Thyroid gland (tissue), 4 donors: ENCODE measurements at regions not wholly inside any gene's neighbourhood (a gene's known extent, or its start where the extent isn't known, plus 50 kb on each side); places are given as distances from the start of the nearest gene placed in this dataset.

Experiments used
- POLR2A ChIP-seq, 2 donors: fragments of 450-650 bp; IDR thresholded peaks; one replicate each; pipeline ENCODE4 v1.6.1; 2017; ENCODE audit warnings: antibody characterized with exemption in 2 of 2, mild to moderate bottlenecking in 2 of 2, moderate library complexity in 1 of 2
- TF ChIP-seq, protein P1 (sequence below), 6 experiments: fragments of 200-600 bp in 3 of 6; fragments of 450-650 bp in 3 of 6; sonication (generic) in 3 of 6; IDR thresholded peaks; one replicate each; pipeline ENCODE4 v1.5.1; 2016 to 2019; ENCODE audit warnings: antibody characterized with exemption in 6 of 6, mild to moderate bottlenecking in 2 of 6, inconsistent platforms in 1 of 6, moderate library complexity in 1 of 6

DNA sequence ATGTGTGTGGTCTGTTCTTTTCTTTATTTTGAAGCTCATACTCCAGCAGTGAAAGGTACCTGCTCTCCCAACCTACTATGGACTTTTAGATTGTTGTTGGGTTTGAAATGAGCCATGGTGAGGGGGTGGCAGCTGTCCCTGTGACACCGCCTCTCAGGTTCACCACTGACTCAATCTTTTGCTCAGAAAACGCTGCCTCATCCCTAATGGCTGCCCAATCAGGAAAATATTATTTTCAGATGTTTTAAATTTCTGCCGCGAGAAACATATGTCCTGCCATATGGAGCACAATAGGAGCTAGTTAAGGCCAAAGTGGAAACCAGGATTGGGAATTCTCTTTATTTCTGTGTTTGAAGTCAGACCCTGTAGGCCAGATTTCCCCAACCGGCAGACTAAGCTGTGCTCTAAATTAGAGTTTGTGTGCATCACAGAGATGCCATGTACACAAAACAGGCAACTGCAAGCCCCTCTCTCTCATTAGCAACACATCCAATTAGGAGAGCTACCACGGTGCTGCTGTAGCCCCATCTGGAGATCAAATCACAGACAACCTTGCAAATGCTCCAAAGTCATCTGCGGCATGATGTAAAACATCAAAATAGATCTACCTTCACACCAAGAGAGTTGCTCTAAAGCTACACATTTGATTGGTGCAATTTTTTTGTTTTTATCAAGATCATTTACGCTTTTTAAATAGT is 144.1 kb upstream of the BACH2 start:
- TF ChIP-seq, protein P1, sequence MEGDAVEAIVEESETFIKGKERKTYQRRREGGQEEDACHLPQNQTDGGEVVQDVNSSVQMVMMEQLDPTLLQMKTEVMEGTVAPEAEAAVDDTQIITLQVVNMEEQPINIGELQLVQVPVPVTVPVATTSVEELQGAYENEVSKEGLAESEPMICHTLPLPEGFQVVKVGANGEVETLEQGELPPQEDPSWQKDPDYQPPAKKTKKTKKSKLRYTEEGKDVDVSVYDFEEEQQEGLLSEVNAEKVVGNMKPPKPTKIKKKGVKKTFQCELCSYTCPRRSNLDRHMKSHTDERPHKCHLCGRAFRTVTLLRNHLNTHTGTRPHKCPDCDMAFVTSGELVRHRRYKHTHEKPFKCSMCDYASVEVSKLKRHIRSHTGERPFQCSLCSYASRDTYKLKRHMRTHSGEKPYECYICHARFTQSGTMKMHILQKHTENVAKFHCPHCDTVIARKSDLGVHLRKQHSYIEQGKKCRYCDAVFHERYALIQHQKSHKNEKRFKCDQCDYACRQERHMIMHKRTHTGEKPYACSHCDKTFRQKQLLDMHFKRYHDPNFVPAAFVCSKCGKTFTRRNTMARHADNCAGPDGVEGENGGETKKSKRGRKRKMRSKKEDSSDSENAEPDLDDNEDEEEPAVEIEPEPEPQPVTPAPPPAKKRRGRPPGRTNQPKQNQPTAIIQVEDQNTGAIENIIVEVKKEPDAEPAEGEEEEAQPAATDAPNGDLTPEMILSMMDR (IDR thresholded peaks at IDR 0.05) = no peak
- no peak for TF ChIP-seq POLR2A (IDR thresholded peaks at IDR 0.05)
